Right ventricle myocardium inferior (tissue), 1 donor: ENCODE measurements at regions not wholly inside any gene's neighbourhood (a gene's known extent, or its start where the extent isn't known, plus 50 kb on each side); places are given as distances from the start of the nearest gene placed in this dataset.

Experiments used
- ATAC-seq: fragments of 200-7000 bp; cut with Tn5 transposase; one replicate; pipeline ENCODE4 v1.9.1; 2020; ENCODE audit warnings: mild to moderate bottlenecking, moderate library complexity
- DNase-seq: peaks from one replicate; pipeline ENCODE4 v3.0.0; 2021; ENCODE audit errors: missing footprints
- intact Hi-C: fragments of 100-400 bp; cut with DNase I; formaldehyde crosslinking; loops from one replicate; pipeline ENCODE4 v1.11.0; 2022
- donor health status: DM: no; HTN: yes; CAD: no; lungs with severe emphysema.

GRCh38 chr9:99743006-99743405, 78.7 kb upstream of the NR4A3 start:
- intact Hi-C loops, result no loop called here
- no peak for ATAC-seq

GRCh38 chr9:99743455-99743854, 78.2 kb upstream of the NR4A3 start:
- intact Hi-C loops, result no loop called here
- DNase-seq, result no peak
- ATAC-seq, result no peak

More at GRCh38 chr9:99743006-99743405, 78.7 kb upstream of the NR4A3 start:
- DNase-seq, result no peak

- DNase-seq (no peak), ATAC-seq (no peak)
- intact Hi-C loops, result no loop called here
Measured at GRCh38 chr9:99744132-99744531, 77.6 kb upstream of the NR4A3 start.

GRCh38 chr9:99745085-99745484, 76.6 kb upstream of the NR4A3 start:
- intact Hi-C loops, result no loop called here
- ATAC-seq, result no peak
- no peak for DNase-seq

- intact Hi-C loops, result no loop called here
- DNase-seq (no peak), ATAC-seq (no peak)
Measured at GRCh38 chr9:99746406-99746805, 75.3 kb upstream of the NR4A3 start.

GRCh38 chr9:99748266-99748665, 73.4 kb upstream of the NR4A3 start:
- ATAC-seq (no peak), DNase-seq (no peak)
- intact Hi-C loops, result no loop called here

GRCh38 chr9:99748676-99749075, 73.0 kb upstream of the NR4A3 start:
- no peak for DNase-seq
- no peak for ATAC-seq
- intact Hi-C loops, result no loop called here

GRCh38 chr9:99749641-99750040, 72.0 kb upstream of the NR4A3 start:
- no peak for ATAC-seq
- intact Hi-C loops, result no loop called here

GRCh38 chr9:99750526-99750925, 71.2 kb upstream of the NR4A3 start:
- no peak for ATAC-seq
- intact Hi-C loops, result no loop called here
- no peak for DNase-seq

More at GRCh38 chr9:99749641-99750040, 72.0 kb upstream of the NR4A3 start:
- no peak for DNase-seq

GRCh38 chr9:99752417-99753109, 69.1 kb upstream of the NR4A3 start:
- no peak for ATAC-seq
- no peak for DNase-seq
- intact Hi-C loops, result no loop called here

- intact Hi-C loops, result no loop called here
- ATAC-seq, result no peak
- no peak for DNase-seq
Measured at GRCh38 chr9:99753436-99753835, 68.2 kb upstream of the NR4A3 start.

GRCh38 chr9:99760421-99760820, 61.3 kb upstream of the NR4A3 start:
- ATAC-seq, result no peak
- intact Hi-C loops, result no loop called here
- no peak for DNase-seq

GRCh38 chr9:99762470-99762869, 59.2 kb upstream of the NR4A3 start:
- intact Hi-C loops, result no loop called here
- ATAC-seq, result no peak

More at GRCh38 chr9:99762470-99762869, 59.2 kb upstream of the NR4A3 start:
- no peak for DNase-seq
